GM19351 (cell line): ENCODE measurements at regions not wholly inside any gene's neighbourhood (a gene's known extent, or its start where the extent isn't known, plus 50 kb on each side); places are given as distances from the start of the nearest gene placed in this dataset.
A peak's percentile ranks its signal among the peaks of the same experiment; 100 is the strongest.

Experiments
- ATAC-seq: cut with Tn5 transposase; IDR thresholded peaks from one replicate; pipeline ENCODE4 v1.9.1; 2021; ENCODE audit warnings: mild to moderate bottlenecking, moderate library complexity; ENCODE audit not compliant: unreplicated experiment

DNA sequence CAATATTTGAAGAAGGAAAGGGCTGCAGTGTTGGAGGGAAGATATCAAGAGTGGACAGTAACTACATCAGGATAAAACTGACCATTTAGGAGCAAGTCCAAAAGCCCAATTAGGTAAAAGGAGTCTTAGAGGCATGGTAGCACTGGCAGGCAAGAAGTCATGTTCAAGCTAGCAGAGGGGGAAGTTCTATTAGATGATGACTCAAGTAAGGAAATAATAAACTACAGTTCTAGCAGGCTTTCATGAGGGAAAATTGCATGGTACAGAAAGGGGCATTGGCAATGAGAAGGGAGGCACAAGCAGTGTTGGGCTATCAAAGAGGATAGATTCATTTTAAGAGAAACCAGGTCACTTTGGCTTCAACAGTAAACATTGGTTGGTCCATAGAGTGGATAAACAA lies 156.1 kb upstream of the PTPRK start:
- no peak for ATAC-seq

DNA sequence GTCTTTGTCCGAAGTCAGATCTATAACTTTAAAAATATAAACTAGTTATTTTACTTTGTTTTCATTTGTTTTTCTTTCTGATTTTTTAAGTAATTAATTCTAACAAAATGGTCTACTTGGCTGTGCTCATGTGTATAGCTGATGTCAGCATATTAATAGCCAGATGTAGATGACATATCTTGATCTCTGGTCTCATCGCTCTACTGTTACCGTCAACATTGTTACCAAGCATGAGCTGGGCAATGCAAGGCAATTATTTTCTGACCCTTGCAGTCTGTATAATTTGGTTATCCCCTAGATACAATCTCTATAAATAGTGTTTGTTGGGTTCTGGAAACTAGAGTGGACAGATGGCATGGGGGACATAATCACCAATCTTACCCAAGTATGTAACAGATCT lies 151.6 kb upstream of the PTPRK start:
- ATAC-seq: no peak

GRCh38 chr6:128667339-128667858 lies 147.0 kb upstream of the PTPRK start:
- no peak for ATAC-seq

DNA sequence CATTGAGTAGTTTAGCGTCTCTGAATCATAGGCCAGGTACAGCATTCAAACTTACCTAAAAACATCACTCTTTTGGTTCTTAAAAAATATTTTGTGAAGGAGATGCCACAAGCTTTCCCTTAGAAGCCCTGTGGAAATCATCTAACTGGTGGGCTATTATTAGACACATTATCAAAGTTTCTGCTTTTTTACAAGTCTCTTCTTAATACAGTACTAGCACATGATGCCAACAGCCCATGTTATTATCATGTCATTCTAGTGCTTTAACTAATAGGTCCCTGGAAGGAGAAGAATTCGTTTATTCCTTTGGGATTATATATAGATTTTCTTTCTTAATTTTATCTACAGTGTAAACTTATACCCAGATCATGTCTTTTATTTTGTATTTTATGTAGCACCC lies 146.0 kb upstream of the PTPRK start:
- ATAC-seq: no peak

DNA sequence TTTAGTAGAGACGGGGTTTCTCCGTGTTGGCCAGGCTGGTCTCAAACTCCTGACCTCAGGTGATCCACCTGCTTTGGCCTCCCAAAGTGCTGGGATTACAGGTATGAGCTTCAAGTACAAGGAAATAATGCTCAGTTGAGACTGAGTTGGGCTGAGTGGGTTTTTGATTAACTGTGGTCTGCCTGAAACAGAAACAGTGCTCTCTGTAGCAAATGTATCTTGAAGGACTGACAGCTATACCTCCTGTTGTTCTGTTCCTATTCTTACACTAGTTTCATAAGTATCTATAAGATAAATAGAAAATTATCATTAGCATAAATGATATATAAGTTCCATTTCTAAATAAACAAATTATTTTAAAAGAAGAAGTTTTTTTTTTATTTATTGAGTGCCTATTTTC lies 142.8 kb upstream of the PTPRK start:
- ATAC-seq: no peak

DNA sequence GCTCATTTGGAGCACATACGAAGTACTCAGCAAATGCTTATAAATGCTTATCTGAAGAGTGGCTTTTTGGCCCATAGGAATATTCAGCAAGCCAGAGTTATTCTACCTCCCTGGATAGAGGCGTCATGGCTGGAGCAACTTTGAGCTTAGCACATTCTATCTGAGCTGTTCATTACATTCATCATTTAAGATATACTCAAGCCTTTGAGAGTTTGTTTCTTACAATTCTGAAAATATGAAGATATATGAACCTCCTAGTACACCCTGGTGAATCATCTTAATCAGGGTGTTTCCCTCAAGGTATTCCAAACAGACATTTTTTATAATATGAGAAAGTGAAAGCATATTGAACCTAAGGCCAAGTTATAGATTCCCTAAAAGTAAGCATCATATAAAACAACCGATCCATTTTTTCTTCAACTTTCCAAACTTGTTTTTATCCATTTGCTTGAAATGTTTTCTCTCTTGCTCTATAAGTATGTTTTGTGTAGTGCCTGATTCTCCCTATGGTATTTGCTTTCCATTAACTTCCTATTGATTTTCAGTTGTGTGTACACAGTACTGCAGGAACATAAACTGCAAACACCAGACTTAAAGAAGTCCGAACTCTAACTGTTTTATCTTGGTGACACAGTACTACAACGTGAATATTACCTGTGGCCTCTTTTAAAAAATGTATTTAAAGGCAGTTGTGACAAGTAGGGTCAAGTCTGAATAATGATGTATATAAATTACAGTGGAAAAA lies 139.7 kb upstream of the PTPRK start:
- ATAC-seq: no peak

DNA sequence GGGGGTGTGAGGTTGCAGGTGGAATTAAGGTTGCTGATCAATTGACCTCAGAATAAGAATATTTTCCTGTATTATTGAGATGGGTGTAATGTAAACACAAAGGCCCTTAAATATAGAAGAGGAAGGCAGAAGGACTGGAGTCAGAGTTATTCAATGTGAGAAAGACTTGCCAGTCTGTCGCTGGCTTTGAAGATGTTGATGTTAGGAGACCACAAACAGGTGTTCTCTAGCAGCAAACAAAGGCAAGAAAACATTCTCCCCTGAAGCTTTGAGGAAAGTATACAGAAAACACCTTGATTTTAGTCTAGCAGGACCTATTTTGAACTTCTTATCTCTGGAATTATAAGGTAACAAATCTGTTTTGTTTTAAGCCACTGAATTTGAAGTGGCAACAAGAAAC lies 138.9 kb upstream of the PTPRK start:
- no peak for ATAC-seq

DNA sequence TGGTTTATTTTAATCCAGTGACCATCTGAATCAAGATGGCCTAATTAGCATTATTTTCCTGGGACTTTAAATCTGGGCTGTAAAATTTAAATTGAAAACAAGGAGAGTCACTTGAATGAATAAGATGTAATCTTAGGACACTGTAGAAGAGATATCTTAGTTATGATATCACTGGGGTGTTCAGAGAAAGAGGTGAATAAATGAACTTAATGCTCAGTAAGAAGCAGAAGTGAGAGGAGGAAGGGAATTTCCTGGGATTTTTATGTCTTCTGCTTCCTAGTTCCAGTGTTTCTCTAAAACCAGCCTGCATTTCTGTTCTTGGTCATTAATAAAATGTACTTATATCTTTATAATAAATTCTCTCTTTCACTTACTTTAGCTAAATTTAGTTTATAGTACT lies 136.8 kb upstream of the PTPRK start:
- peak; percentile 34 for ATAC-seq

- ATAC-seq: peak; percentile 84
Measured at GRCh38 chr6:128655978-128656498, 135.6 kb upstream of the PTPRK start.

DNA sequence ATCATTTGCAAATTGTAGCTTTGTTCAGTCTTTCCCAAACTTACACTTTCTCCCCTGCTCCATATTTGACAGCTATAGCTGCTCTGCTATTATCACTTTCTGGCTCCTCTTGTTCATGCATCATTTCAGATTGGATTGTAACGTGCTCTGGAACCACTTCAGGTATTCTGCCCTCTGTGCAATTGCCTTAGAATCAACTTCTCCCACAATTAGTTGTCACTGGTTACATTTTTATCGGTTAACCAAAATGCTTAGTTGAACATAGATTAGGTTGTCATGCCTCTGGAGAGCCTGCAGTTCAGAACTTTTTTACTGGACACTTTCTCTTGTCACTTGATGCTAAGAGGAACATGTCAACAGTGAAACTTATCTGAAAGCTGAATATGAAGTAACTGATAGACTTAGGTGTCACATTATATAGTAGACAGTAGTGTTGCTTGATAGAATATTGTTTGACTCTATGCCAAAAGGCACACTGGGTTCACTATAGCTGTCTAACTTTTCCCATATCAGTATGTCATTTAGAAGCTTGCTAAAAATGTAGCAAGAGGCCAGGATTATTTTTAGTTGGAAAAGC lies 127.7 kb upstream of the PTPRK start:
- no peak for ATAC-seq

DNA sequence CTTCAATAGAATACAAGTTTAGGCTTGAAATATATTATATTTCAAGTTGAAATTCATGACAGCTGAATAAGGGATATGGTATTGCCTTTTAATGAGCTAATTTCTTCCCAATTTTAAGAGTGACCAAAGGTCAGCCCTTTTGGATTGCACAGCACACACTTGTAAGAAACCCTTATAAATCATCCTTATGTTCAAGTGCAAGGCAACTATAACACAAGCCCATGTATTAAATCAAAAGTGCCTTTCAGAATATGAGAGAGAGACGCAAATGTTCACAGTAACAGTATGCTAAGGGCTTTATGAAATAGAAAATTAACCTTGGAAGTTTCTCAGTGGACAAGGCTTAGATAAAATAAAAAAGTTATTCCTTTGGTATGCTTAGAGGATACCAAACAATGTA lies 121.7 kb upstream of the PTPRK start:
- no peak for ATAC-seq

- no peak for ATAC-seq
Measured at GRCh38 chr6:128641703-128642102, 121.3 kb upstream of the PTPRK start.

GRCh38 chr6:128638817-128639216 lies 118.4 kb upstream of the PTPRK start:
- ATAC-seq: no peak

- ATAC-seq: no peak
Measured at GRCh38 chr6:128635219-128635618, 114.8 kb upstream of the PTPRK start.

DNA sequence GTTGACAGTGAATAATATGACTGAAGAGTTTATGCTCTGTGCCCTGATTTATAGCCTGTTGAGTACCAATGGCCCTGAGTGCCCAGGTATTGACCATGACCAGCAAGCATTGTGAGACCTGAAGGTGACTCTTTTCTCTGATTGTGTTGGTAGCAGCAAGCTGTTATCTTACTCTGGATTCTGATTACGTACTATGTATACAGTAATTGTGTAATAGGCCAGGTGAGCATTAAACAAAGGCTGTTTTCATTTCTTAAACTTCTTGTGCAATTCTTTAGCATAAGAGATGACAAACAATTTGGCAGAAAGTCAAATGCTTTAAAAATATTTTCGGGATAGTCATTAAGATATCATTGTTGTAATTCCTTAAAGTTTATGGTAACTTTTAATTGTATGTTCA lies 111.7 kb upstream of the PTPRK start:
- no peak for ATAC-seq

- no peak for ATAC-seq
Measured at GRCh38 chr6:128631031-128631430, 110.6 kb upstream of the PTPRK start.

DNA sequence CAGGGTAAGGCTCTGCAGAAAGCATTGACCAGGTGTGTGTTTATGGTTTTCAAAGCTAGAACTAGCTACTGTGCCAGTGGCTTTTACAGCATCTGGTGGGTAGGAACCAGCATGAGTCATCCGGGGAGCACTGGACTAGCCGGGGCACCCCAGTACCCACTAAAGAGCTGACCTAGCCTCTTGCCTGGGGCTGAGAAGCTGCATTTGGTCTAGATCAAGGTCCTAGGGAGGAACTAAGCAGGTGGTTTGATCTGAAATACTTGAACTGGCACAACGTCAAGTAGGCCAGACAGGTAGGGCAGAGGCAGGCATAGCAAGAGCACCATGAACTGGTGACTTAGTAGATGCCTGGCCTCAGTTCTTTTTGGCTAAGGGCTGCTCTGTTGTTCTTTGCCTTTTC lies 109.8 kb upstream of the PTPRK start:
- no peak for ATAC-seq

- ATAC-seq: peak; percentile 53
Measured at GRCh38 chr6:128617285-128617684, 96.9 kb upstream of the PTPRK start.

DNA sequence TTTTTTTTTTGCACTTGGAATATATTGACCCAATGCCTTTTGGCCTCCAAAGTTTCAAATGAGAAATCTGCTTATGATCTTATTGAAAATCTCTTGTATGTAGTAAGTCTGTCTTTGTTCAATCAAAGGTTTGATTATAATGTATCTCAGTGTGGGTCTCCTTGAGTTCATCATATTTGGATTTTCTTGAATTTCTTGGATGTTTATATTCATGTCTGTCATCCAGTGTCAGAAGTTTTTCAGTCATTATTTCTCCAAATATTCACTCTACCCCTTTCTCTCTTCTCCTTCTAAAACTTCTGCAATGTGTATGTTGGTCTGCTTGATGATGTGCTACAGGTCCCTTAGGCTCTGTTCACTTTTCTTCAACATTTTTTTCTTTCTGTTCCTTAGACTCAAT lies 95.9 kb upstream of the PTPRK start:
- no peak for ATAC-seq

DNA sequence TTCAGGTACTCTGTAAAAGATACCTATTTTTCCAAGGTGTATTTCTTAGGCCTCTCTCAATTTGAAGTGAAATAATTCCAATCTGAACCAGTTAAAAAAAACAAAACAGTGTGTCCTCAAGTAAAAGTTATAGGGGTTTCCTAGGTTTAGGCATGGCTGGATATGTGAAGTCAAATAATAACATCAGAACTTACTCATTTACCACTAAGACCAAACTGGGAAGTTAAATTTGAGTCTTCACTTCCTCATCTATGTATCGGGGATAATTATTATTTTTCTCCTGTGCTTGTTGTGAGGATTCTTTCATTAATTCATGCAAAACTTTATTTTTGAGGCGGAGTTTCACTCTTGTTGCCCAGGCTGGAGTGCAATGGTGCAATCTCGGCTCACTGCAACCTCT lies 86.2 kb upstream of the PTPRK start:
- ATAC-seq: peak; percentile 69

DNA sequence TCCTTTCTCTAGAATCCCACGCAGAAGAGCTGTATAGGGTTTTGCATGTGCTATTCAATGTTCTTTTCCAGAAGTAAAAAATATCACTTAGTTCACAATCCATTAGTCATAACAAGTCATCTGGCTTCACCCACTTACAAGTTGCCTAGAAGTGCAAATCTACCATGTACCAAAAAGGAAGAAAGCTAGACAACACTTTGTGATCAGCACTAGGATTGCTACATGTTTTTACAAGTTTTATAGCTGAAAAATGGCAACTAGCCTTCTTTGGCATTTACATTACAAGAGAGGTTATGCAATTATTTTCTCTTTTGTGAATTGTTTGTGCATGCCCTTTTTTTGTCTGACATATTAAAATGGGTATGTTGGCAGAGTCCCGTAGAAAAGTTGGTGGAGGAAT lies 85.6 kb upstream of the PTPRK start:
- ATAC-seq: no peak

DNA sequence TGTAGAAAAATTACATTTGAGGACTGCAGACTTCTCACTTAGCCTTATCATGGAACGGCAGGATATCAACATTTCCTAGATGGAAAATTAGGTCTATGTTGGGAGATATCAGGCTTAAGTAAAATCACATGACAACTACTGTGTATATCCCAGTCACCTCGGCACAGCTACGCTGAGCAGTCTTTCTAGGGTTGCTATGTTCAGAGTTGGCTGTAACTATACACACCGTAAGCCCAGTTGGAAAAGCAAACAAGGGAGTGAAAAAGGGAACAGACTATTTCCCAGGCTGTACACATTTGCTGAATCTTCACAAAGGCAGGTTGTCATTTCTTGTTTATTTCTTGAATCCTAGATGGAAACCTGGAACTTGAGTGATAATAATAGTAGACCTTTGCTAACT lies 80.7 kb upstream of the PTPRK start:
- no peak for ATAC-seq
